LNCaP clone FGC (cell line): ENCODE measurements at regions not wholly inside any gene's neighbourhood (a gene's known extent, or its start where the extent isn't known, plus 50 kb on each side); places are given as distances from the start of the nearest gene placed in this dataset.

Experiments used
- DNase-seq: peaks from one replicate; pipeline ENCODE4 v3.0.0-alpha.2; 2011; ENCODE audit warnings: low read depth
- H3K4me3 ChIP-seq: 2 replicates; pipeline ENCODE4 v1.5.1; 2011; ENCODE audit warnings: mild to moderate bottlenecking, low read depth, low read length, control low read depth
- CTCF ChIP-seq: IDR thresholded peaks from 2 replicates; pipeline ENCODE4 v1.5.1; 2012; ENCODE audit warnings: mild to moderate bottlenecking; ENCODE audit not compliant: control insufficient read depth, insufficient read depth; ENCODE audit errors: extremely low read depth

GRCh38 chr2:471560-471959 lies 183.7 kb upstream of the ALKAL2 start:
- DNase-seq, result no peak
- no peak for TF ChIP-seq CTCF
- no peak overlapping the region for H3K4me3 ChIP-seq

DNA sequence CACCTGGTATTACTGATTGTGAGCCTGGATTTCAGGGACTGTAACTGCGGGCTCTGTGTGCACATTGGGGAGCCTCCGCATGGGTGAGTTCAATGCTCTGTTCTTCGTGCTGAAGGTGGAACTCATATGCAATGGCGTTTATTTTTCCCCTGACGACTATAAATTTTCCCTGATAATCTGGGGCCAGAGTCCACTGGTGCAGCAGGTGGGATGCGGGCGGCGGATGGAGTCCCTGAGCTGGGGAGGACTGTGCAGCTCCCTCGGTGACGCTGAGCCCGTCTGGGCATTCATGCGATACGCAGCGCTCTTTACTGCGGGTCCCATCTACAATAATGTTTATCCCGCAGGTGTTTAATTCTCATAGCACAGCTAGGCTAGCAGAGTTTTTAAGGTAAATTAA lies 181.6 kb upstream of the ALKAL2 start:
- DNase-seq, result no peak
- no peak for TF ChIP-seq CTCF
- no peak overlapping the region for H3K4me3 ChIP-seq

- TF ChIP-seq CTCF, result no peak
- H3K4me3 ChIP-seq, result no peak overlapping the region
- DNase-seq, result no peak
Measured at GRCh38 chr2:468648-469336, 180.9 kb upstream of the ALKAL2 start.

- H3K4me3 ChIP-seq, result no peak overlapping the region
- no peak for TF ChIP-seq CTCF
- DNase-seq, result no peak
Measured at GRCh38 chr2:467892-468647, 180.2 kb upstream of the ALKAL2 start.

DNA sequence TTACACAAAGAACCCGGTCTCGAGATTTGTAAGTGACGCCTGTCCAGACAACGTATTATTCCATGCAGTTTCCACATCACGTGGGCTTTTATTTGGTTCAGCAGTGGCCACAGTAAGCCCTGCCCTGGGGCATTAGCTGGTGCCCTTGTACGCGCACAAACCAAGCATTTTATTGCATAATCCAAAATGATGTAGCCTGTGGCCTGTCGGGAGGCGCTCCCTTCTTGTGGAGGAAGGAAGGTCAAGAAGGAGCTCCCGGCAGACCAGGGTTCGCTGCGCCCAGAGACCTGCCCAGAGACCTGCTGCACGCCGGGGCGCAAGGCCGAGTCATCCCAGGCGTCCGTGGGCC lies 179.6 kb upstream of the ALKAL2 start:
- no peak for DNase-seq
- no peak overlapping the region for H3K4me3 ChIP-seq
- no peak for TF ChIP-seq CTCF

- TF ChIP-seq CTCF, result no peak
- no peak for DNase-seq
- H3K4me3 ChIP-seq, result no peak overlapping the region
Measured at GRCh38 chr2:467101-467500, 179.2 kb upstream of the ALKAL2 start.
